ENCODE measurements at regions not wholly inside any gene's neighbourhood (a gene's known extent, or its start where the extent isn't known, plus 50 kb on each side); places are given as distances from the start of the nearest gene placed in this dataset.

GRCh38 chr4:160235771-160236170 lies 1132.9 kb downstream of the RAPGEF2 start:
- Histone ChIP-seq H3K4me3 (ENCODE audit: low read length in 2 of 2) (no peak overlapping the region), H3K9ac (ENCODE audit: low read length in 2 of 2) (no peak overlapping the region), H3K4me1 (ENCODE audit: control insufficient read depth, insufficient read depth, low read length) (no peaks in the 10 kb centered on the region), H3K9me3 (ENCODE audit: control insufficient read depth in 2 of 2, low read length in 2 of 2) (no peaks in the 10 kb centered on the region), H3K36me3 (ENCODE audit: control insufficient read depth in 2 of 2, insufficient read depth in 2 of 2, low read length in 2 of 2) (no peaks in the 10 kb centered on the region), H3K27me3 (ENCODE audit: control insufficient read depth in 1 of 2, insufficient read depth in 2 of 2, low read length in 2 of 2) (no peaks in the 10 kb centered on the region), H3K27ac (ENCODE audit: low read length) (no peak overlapping the region)

- H3K4me3 ChIP-seq (ENCODE audit: low read length in 2 of 2) = no peak overlapping the region
- H3K9me3 ChIP-seq (ENCODE audit: control insufficient read depth in 2 of 2, low read length in 2 of 2) = no peaks in the 10 kb centered on the region
- H3K4me1 ChIP-seq (ENCODE audit: control insufficient read depth, insufficient read depth, low read length) = no peaks in the 10 kb centered on the region
- no peak overlapping the region for H3K9ac ChIP-seq (ENCODE audit: low read length in 2 of 2)
- no peaks in the 10 kb centered on the region for H3K27me3 ChIP-seq (ENCODE audit: control insufficient read depth in 1 of 2, insufficient read depth in 2 of 2, low read length in 2 of 2)
- no peak overlapping the region for H3K27ac ChIP-seq (ENCODE audit: low read length)
- no peaks in the 10 kb centered on the region for H3K36me3 ChIP-seq (ENCODE audit: control insufficient read depth in 2 of 2, insufficient read depth in 2 of 2, low read length in 2 of 2)
These were observed 1135.9 kb downstream of the RAPGEF2 start for GRCh38 chr4:160238790-160239189.

- Histone ChIP-seq H3K27ac (ENCODE audit: low read length) (no peak overlapping the region), H3K27me3 (ENCODE audit: control insufficient read depth in 1 of 2, insufficient read depth in 2 of 2, low read length in 2 of 2) (no peaks in the 10 kb centered on the region), H3K9ac (ENCODE audit: low read length in 2 of 2) (no peak overlapping the region), H3K4me1 (ENCODE audit: control insufficient read depth, insufficient read depth, low read length) (no peaks in the 10 kb centered on the region), H3K36me3 (ENCODE audit: control insufficient read depth in 2 of 2, insufficient read depth in 2 of 2, low read length in 2 of 2) (no peaks in the 10 kb centered on the region), H3K9me3 (ENCODE audit: control insufficient read depth in 2 of 2, low read length in 2 of 2) (no peaks in the 10 kb centered on the region), H3K4me3 (ENCODE audit: low read length in 2 of 2) (no peak overlapping the region)
These were observed 1144.3 kb downstream of the RAPGEF2 start for GRCh38 chr4:160247091-160247656.

- no peak overlapping the region for H3K27ac ChIP-seq (ENCODE audit: low read length)
- H3K4me3 ChIP-seq (ENCODE audit: low read length in 2 of 2) = no peak overlapping the region
- no peaks in the 10 kb centered on the region for H3K4me1 ChIP-seq (ENCODE audit: control insufficient read depth, insufficient read depth, low read length)
- no peaks in the 10 kb centered on the region for H3K27me3 ChIP-seq (ENCODE audit: control insufficient read depth in 1 of 2, insufficient read depth in 2 of 2, low read length in 2 of 2)
- no peaks in the 10 kb centered on the region for H3K9me3 ChIP-seq (ENCODE audit: control insufficient read depth in 2 of 2, low read length in 2 of 2)
- no peaks in the 10 kb centered on the region for H3K36me3 ChIP-seq (ENCODE audit: control insufficient read depth in 2 of 2, insufficient read depth in 2 of 2, low read length in 2 of 2)
- no peak overlapping the region for H3K9ac ChIP-seq (ENCODE audit: low read length in 2 of 2)
These were observed 1148.8 kb downstream of the RAPGEF2 start for GRCh38 chr4:160251522-160252170.

- Histone ChIP-seq H3K27me3 (ENCODE audit: control insufficient read depth in 1 of 2, insufficient read depth in 2 of 2, low read length in 2 of 2) (no peaks in the 10 kb centered on the region), H3K27ac (ENCODE audit: low read length) (no peak overlapping the region), H3K4me3 (ENCODE audit: low read length in 2 of 2) (no peak overlapping the region), H3K9me3 (ENCODE audit: control insufficient read depth in 2 of 2, low read length in 2 of 2) (no peaks in the 10 kb centered on the region), H3K36me3 (ENCODE audit: control insufficient read depth in 2 of 2, insufficient read depth in 2 of 2, low read length in 2 of 2) (no peaks in the 10 kb centered on the region), H3K4me1 (ENCODE audit: control insufficient read depth, insufficient read depth, low read length) (no peaks in the 10 kb centered on the region), H3K9ac (ENCODE audit: low read length in 2 of 2) (no peak overlapping the region)
These were observed 1154.4 kb downstream of the RAPGEF2 start for GRCh38 chr4:160257318-160257717.

GRCh38 chr4:160265014-160265413 lies 1162.1 kb downstream of the RAPGEF2 start:
- Histone ChIP-seq H3K9ac (ENCODE audit: low read length in 2 of 2) (no peak overlapping the region), H3K27ac (ENCODE audit: low read length) (no peak overlapping the region), H3K4me1 (ENCODE audit: control insufficient read depth, insufficient read depth, low read length) (no peaks in the 10 kb centered on the region), H3K36me3 (ENCODE audit: control insufficient read depth in 2 of 2, insufficient read depth in 2 of 2, low read length in 2 of 2) (no peaks in the 10 kb centered on the region), H3K9me3 (ENCODE audit: control insufficient read depth in 2 of 2, low read length in 2 of 2) (no peaks in the 10 kb centered on the region), H3K4me3 (ENCODE audit: low read length in 2 of 2) (no peak overlapping the region), H3K27me3 (ENCODE audit: control insufficient read depth in 1 of 2, insufficient read depth in 2 of 2, low read length in 2 of 2) (no peaks in the 10 kb centered on the region)

GRCh38 chr4:160265836-160266235 lies 1163.0 kb downstream of the RAPGEF2 start:
- Histone ChIP-seq H3K36me3 (ENCODE audit: control insufficient read depth in 2 of 2, insufficient read depth in 2 of 2, low read length in 2 of 2) (no peaks in the 10 kb centered on the region), H3K4me1 (ENCODE audit: control insufficient read depth, insufficient read depth, low read length) (no peaks in the 10 kb centered on the region), H3K9me3 (ENCODE audit: control insufficient read depth in 2 of 2, low read length in 2 of 2) (no peaks in the 10 kb centered on the region)

GRCh38 chr4:160276785-160277325 lies 1174.0 kb downstream of the RAPGEF2 start:
- no peak overlapping the region for H3K27ac ChIP-seq (ENCODE audit: low read length)
- no peaks in the 10 kb centered on the region for H3K27me3 ChIP-seq (ENCODE audit: control insufficient read depth in 1 of 2, insufficient read depth in 2 of 2, low read length in 2 of 2)
- H3K4me1 ChIP-seq (ENCODE audit: control insufficient read depth, insufficient read depth, low read length) = no peaks in the 10 kb centered on the region
- no peaks in the 10 kb centered on the region for H3K36me3 ChIP-seq (ENCODE audit: control insufficient read depth in 2 of 2, insufficient read depth in 2 of 2, low read length in 2 of 2)
- H3K9me3 ChIP-seq (ENCODE audit: control insufficient read depth in 2 of 2, low read length in 2 of 2) = peaks cover 11% of the 10 kb centered on the region in 2 donors
- no peak overlapping the region for H3K4me3 ChIP-seq (ENCODE audit: low read length in 2 of 2)
- H3K9ac ChIP-seq (ENCODE audit: low read length in 2 of 2) = no peak overlapping the region

More at GRCh38 chr4:160265836-160266235, 1163.0 kb downstream of the RAPGEF2 start:
- Histone ChIP-seq H3K9ac (ENCODE audit: low read length in 2 of 2) (no peak overlapping the region), H3K27me3 (ENCODE audit: control insufficient read depth in 1 of 2, insufficient read depth in 2 of 2, low read length in 2 of 2) (no peaks in the 10 kb centered on the region), H3K4me3 (ENCODE audit: low read length in 2 of 2) (no peak overlapping the region), H3K27ac (ENCODE audit: low read length) (no peak overlapping the region)

- Histone ChIP-seq H3K27ac (ENCODE audit: low read length) (no peak overlapping the region), H3K9me3 (ENCODE audit: control insufficient read depth in 2 of 2, low read length in 2 of 2) (peaks cover 0 to 3% of the 10 kb centered on the region in 2 donors), H3K27me3 (ENCODE audit: control insufficient read depth in 1 of 2, insufficient read depth in 2 of 2, low read length in 2 of 2) (no peaks in the 10 kb centered on the region), H3K4me1 (ENCODE audit: control insufficient read depth, insufficient read depth, low read length) (no peaks in the 10 kb centered on the region), H3K4me3 (ENCODE audit: low read length in 2 of 2) (no peak overlapping the region), H3K36me3 (ENCODE audit: control insufficient read depth in 2 of 2, insufficient read depth in 2 of 2, low read length in 2 of 2) (no peaks in the 10 kb centered on the region), H3K9ac (ENCODE audit: low read length in 2 of 2) (no peak overlapping the region)
These were observed 1180.2 kb downstream of the RAPGEF2 start for GRCh38 chr4:160283081-160283480.

GRCh38 chr4:160284516-160284915 lies 1181.6 kb downstream of the RAPGEF2 start:
- H3K27ac ChIP-seq (ENCODE audit: low read length) = no peak overlapping the region
- no peaks in the 10 kb centered on the region for H3K36me3 ChIP-seq (ENCODE audit: control insufficient read depth in 2 of 2, insufficient read depth in 2 of 2, low read length in 2 of 2)
- peaks cover 0 to 3% of the 10 kb centered on the region in 2 donors for H3K9me3 ChIP-seq (ENCODE audit: control insufficient read depth in 2 of 2, low read length in 2 of 2)
- no peaks in the 10 kb centered on the region for H3K4me1 ChIP-seq (ENCODE audit: control insufficient read depth, insufficient read depth, low read length)
- H3K9ac ChIP-seq (ENCODE audit: low read length in 2 of 2) = no peak overlapping the region
- no peaks in the 10 kb centered on the region for H3K27me3 ChIP-seq (ENCODE audit: control insufficient read depth in 1 of 2, insufficient read depth in 2 of 2, low read length in 2 of 2)
- no peak overlapping the region for H3K4me3 ChIP-seq (ENCODE audit: low read length in 2 of 2)

GRCh38 chr4:160286051-160286450 lies 1183.2 kb downstream of the RAPGEF2 start:
- Histone ChIP-seq H3K9me3 (ENCODE audit: control insufficient read depth in 2 of 2, low read length in 2 of 2) (no peaks in the 10 kb centered on the region), H3K9ac (ENCODE audit: low read length in 2 of 2) (no peak overlapping the region), H3K4me1 (ENCODE audit: control insufficient read depth, insufficient read depth, low read length) (no peaks in the 10 kb centered on the region), H3K4me3 (ENCODE audit: low read length in 2 of 2) (no peak overlapping the region), H3K27ac (ENCODE audit: low read length) (no peak overlapping the region), H3K36me3 (ENCODE audit: control insufficient read depth in 2 of 2, insufficient read depth in 2 of 2, low read length in 2 of 2) (no peaks in the 10 kb centered on the region), H3K27me3 (ENCODE audit: control insufficient read depth in 1 of 2, insufficient read depth in 2 of 2, low read length in 2 of 2) (no peaks in the 10 kb centered on the region)
